ENCODE measurements at regions not wholly inside any gene's neighbourhood (a gene's known extent, or its start where the extent isn't known, plus 50 kb on each side); places are given as distances from the start of the nearest gene placed in this dataset.

DNA sequence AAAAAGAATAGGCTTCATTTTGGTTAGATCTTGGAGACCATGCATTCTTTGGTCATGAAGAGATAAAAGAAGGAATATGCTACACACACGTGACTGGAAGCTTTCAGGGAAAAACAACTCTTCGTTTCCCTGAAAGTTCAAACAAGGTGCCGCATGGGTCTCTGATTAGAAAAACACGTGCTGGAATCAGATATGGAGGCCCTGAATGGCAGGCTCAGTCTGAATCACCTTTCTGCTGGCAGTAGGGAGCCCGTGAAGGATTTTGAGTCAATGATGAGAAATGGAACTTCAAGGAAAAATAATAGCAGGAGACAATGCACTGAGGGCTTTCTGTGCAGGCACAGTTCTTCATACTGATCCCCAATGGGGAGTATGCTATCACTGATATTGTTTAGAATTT is 99.8 kb upstream of the LRRN1 start:
- TF ChIP-seq, protein P1, sequence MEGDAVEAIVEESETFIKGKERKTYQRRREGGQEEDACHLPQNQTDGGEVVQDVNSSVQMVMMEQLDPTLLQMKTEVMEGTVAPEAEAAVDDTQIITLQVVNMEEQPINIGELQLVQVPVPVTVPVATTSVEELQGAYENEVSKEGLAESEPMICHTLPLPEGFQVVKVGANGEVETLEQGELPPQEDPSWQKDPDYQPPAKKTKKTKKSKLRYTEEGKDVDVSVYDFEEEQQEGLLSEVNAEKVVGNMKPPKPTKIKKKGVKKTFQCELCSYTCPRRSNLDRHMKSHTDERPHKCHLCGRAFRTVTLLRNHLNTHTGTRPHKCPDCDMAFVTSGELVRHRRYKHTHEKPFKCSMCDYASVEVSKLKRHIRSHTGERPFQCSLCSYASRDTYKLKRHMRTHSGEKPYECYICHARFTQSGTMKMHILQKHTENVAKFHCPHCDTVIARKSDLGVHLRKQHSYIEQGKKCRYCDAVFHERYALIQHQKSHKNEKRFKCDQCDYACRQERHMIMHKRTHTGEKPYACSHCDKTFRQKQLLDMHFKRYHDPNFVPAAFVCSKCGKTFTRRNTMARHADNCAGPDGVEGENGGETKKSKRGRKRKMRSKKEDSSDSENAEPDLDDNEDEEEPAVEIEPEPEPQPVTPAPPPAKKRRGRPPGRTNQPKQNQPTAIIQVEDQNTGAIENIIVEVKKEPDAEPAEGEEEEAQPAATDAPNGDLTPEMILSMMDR (IDR thresholded peaks at IDR 0.05; ENCODE audit: low read depth, low read length), result no peak
- H3K27me3 ChIP-seq, result no peaks in the 10 kb centered on the region
- H3K4me1 ChIP-seq, result no peaks in the 10 kb centered on the region
- no peak for DNase-seq
- H3K36me3 ChIP-seq, result no peaks in the 10 kb centered on the region
- H3K9me3 ChIP-seq, result no peaks in the 10 kb centered on the region
- no peak overlapping the region for H3K4me3 ChIP-seq (ENCODE audit: low read depth, low read length)

- H3K27me3 ChIP-seq, result no peaks in the 10 kb centered on the region
- no peak for DNase-seq
- no peaks in the 10 kb centered on the region for H3K4me1 ChIP-seq
- no peaks in the 10 kb centered on the region for H3K36me3 ChIP-seq
- no peak overlapping the region for H3K4me3 ChIP-seq (ENCODE audit: low read depth, low read length)
- H3K9me3 ChIP-seq, result no peaks in the 10 kb centered on the region
- TF ChIP-seq, protein P1 (IDR thresholded peaks at IDR 0.05; ENCODE audit: low read depth, low read length), result no peak
Measured at GRCh38 chr3:3696345-3696744, 102.9 kb upstream of the LRRN1 start.

DNA sequence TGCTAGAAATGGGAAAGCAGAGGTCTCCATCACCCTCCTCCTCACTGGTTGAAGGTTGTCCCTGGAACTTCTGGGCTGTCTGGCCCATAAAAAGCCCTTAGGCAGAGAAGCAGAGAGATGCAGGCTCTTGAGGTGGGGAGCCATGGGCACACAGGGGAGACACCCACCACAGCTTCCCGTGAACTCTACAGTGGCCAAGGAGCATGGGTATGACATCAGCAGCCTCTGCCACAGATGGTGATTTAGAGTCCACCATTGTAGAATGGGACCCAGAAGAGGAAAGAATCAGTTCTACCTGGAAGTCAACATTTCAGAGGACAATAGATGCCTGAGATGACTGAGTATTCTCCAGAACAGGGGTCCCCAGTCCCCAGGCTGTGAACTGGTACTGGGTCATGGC is 105.6 kb upstream of the LRRN1 start:
- Histone ChIP-seq H3K4me3 (ENCODE audit: low read depth, low read length) (no peak overlapping the region), H3K27me3 (no peaks in the 10 kb centered on the region), H3K9me3 (no peaks in the 10 kb centered on the region), H3K36me3 (no peaks in the 10 kb centered on the region), H3K4me1 (no peaks in the 10 kb centered on the region)
- no peak for DNase-seq
- TF ChIP-seq, protein P1 (IDR thresholded peaks at IDR 0.05; ENCODE audit: low read depth, low read length), result no peak

- H3K9me3 ChIP-seq, result no peaks in the 10 kb centered on the region
- no peak for DNase-seq
- TF ChIP-seq, protein P1 (IDR thresholded peaks at IDR 0.05; ENCODE audit: low read depth, low read length), result no peak
- no peaks in the 10 kb centered on the region for H3K36me3 ChIP-seq
- no peaks in the 10 kb centered on the region for H3K27me3 ChIP-seq
- no peaks in the 10 kb centered on the region for H3K4me1 ChIP-seq
- H3K4me3 ChIP-seq (ENCODE audit: low read depth, low read length), result no peak overlapping the region
Measured at GRCh38 chr3:3689601-3690375, 109.4 kb upstream of the LRRN1 start.

DNA sequence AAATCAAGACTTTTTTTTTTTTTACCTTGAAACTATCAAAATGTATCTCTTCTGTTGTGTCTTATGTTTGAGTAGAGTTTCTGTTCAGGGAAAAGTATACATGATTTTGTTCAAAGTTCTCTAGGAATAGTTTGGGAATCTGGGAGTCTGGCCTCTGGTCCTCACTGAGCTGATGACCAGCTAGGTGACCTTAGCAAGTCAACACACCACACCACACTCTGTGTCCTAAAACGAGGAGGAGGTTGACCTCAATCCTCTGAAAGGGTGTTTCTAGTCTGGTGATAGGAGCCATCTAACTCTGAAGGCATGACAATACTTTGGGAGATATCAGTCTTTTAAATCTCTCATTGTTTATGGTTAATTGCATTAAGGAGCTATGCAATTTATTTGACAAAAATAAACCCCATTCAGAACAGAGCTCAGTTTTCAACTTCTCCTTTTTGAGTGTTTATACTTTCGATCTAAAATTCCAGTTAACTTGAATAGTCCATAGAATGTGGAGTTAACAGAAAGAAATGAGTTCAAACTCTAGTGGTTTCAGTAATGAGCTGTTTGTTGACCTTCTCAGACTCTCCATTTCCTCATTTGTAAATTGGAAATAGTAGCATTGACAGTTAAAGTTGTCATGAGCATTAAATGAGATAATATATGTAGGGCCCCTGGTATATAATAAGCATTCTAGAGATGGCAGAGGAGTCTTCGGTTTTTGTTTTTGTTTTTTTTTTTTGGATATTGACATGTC is 112.2 kb upstream of the LRRN1 start:
- no peak overlapping the region for H3K4me3 ChIP-seq (ENCODE audit: low read depth, low read length)
- no peak for DNase-seq
- no peaks in the 10 kb centered on the region for H3K36me3 ChIP-seq
- no peaks in the 10 kb centered on the region for H3K9me3 ChIP-seq
- H3K4me1 ChIP-seq, result no peaks in the 10 kb centered on the region
- TF ChIP-seq, protein P1 (IDR thresholded peaks at IDR 0.05; ENCODE audit: low read depth, low read length), result no peak
- no peaks in the 10 kb centered on the region for H3K27me3 ChIP-seq

- no peaks in the 10 kb centered on the region for H3K9me3 ChIP-seq
- no peak for DNase-seq
Measured at GRCh38 chr3:3685721-3686120, 113.5 kb upstream of the LRRN1 start.

More at GRCh38 chr3:3685721-3686120, 113.5 kb upstream of the LRRN1 start:
- no peak overlapping the region for H3K4me3 ChIP-seq (ENCODE audit: low read depth, low read length)
- H3K4me1 ChIP-seq, result no peaks in the 10 kb centered on the region
- TF ChIP-seq, protein P1 (IDR thresholded peaks at IDR 0.05; ENCODE audit: low read depth, low read length), result no peak
- no peaks in the 10 kb centered on the region for H3K27me3 ChIP-seq
- H3K36me3 ChIP-seq, result no peaks in the 10 kb centered on the region
